GM12878 (cell line): ENCODE measurements at regions not wholly inside any gene's neighbourhood (a gene's known extent, or its start where the extent isn't known, plus 50 kb on each side); places are given as distances from the start of the nearest gene placed in this dataset.

ENCODE experiments used
- ATAC-seq: fragments of 200-7000 bp; cut with Tn5 transposase; 3 replicates; pipeline ENCODE4 v1.9.1; 2020; ENCODE audit warnings: mild to moderate bottlenecking, moderate library complexity
- BruUV-seq: library from RNA; stranded (reverse); fragments of 400-500 nt; replicated peaks from 2 replicates; lab custom pipeline; 2021; lab: Mats Ljungman, UMichigan
- CTCF ChIA-PET: fragments of 300-600 bp; sonication (Branson Sonifier 250); formaldehyde crosslinking; extraction: SDS; loops from one replicate; lab custom pipeline; 2021; ENCODE audit warnings: inconsistent platforms; lab: Yijun Ruan, JAX
- POLR2A ChIA-PET: fragments of 350-600 bp; formaldehyde crosslinking; extraction: SDS; loops from one replicate; lab custom pipeline; 2021; ENCODE audit warnings: inconsistent platforms; lab: Charles Lee
- RAD21 ChIA-PET: fragments of 300-600 bp; sonication (Branson Sonifier 250); formaldehyde crosslinking; loops from one replicate; lab custom pipeline; 2023; ENCODE audit warnings: antibody characterized with exemption; ENCODE audit not compliant: unreplicated experiment; lab: Charles Lee
- SMC1A ChIA-PET: fragments of 300-600 bp; sonication (Branson Sonifier 250); formaldehyde crosslinking; loops from one replicate; lab custom pipeline; 2023; ENCODE audit not compliant: unreplicated experiment, uncharacterized antibody; lab: Charles Lee
- DNase-seq: peaks from one replicate; pipeline ENCODE4 v3.0.0-alpha.2; 2011; ENCODE audit warnings: low read depth, low spot score
- FAIRE-seq: peaks from 3 replicates; lab custom pipeline; 2011; peaks lifted over from hg19 to GRCh38; lab: Jason Lieb, UNC
- H2AFZ ChIP-seq: 2 replicates; pipeline ENCODE4 v1.6.0; 2011; ENCODE audit warnings: low read depth, low read length, control low read depth; ENCODE audit not compliant: control insufficient read depth
- H3K27ac ChIP-seq: 2 replicates; pipeline ENCODE4 v1.5.1; 2011; ENCODE audit warnings: control low read depth; ENCODE audit not compliant: control insufficient read depth, insufficient read depth
- H3K27me3 ChIP-seq, 2 experiments: replicated peaks in 1 of 2; 2 replicates each; pipeline versions ENCODE4 v1.6.0 to v1.6.1; 2011; ENCODE audit warnings: low read length in 1 of 2; ENCODE audit not compliant: control insufficient read depth in 2 of 2, insufficient read depth in 2 of 2
- H3K36me3 ChIP-seq, 2 experiments: 2 replicates each; pipeline ENCODE4 v1.5.1; 2011; ENCODE audit warnings: low read length in 1 of 2; ENCODE audit not compliant: control insufficient read depth in 2 of 2, insufficient read depth in 2 of 2
- H3K4me1 ChIP-seq: 2 replicates; pipeline ENCODE4 v1.6.1; 2011; ENCODE audit warnings: mild to moderate bottlenecking, low read length, moderate library complexity, mixed read lengths; ENCODE audit not compliant: control insufficient read depth, insufficient read depth
- H3K4me2 ChIP-seq: 2 replicates; pipeline ENCODE4 v1.6.0; 2011; ENCODE audit warnings: control low read depth; ENCODE audit not compliant: control insufficient read depth, insufficient read depth
- H3K4me3 ChIP-seq: fragments of 200-600 bp; sonication (generic); 2 replicates; pipeline ENCODE4 v1.5.1; 2016
- H3K79me2 ChIP-seq: 2 replicates; pipeline ENCODE4 v1.6.0; 2011; ENCODE audit warnings: low read length; ENCODE audit not compliant: control insufficient read depth, insufficient read depth
- H3K9ac ChIP-seq: 2 replicates; pipeline ENCODE4 v1.8.0; 2011; ENCODE audit warnings: low read length, control low read depth, mixed read lengths; ENCODE audit not compliant: control insufficient read depth, insufficient read depth
- H3K9me3 ChIP-seq: replicated peaks from 3 replicates; pipeline ENCODE4 v1.5.1; 2011; ENCODE audit warnings: mild to moderate bottlenecking, low read length; ENCODE audit not compliant: control insufficient read depth, insufficient read depth
- H4K20me1 ChIP-seq: 2 replicates; pipeline ENCODE4 v1.6.0; 2011; ENCODE audit not compliant: control insufficient read depth, insufficient read depth
- CREB1 ChIP-seq: IDR thresholded peaks from 2 replicates; pipeline ENCODE4 v1.6.1; 2012; ENCODE audit warnings: low read depth, mild to moderate bottlenecking, inconsistent platforms
- FOXK2 ChIP-seq: fragments of 450-650 bp; IDR thresholded peaks from 2 replicates; pipeline ENCODE4 v1.6.1; 2017; ENCODE audit warnings: mild to moderate bottlenecking, moderate library complexity
- GABPA ChIP-seq: IDR thresholded peaks from 2 replicates; pipeline ENCODE4 v1.6.1; 2014; ENCODE audit warnings: antibody characterized with exemption, low read depth, mild to moderate bottlenecking, inconsistent platforms
- IKZF2 ChIP-seq, 2 experiments: fragments of 450-650 bp; IDR thresholded peaks; 2 replicates each; pipeline ENCODE4 v1.6.1; 2017; ENCODE audit warnings: mild to moderate bottlenecking in 2 of 2, moderate library complexity in 2 of 2
- KDM1A ChIP-seq: fragments of 200-600 bp; sonication (generic); IDR thresholded peaks from 2 replicates; pipeline ENCODE4 v1.6.1; 2016; ENCODE audit warnings: borderline replicate concordance
- MYC ChIP-seq: IDR thresholded peaks from 2 replicates; pipeline ENCODE4 v1.6.1; 2011; ENCODE audit warnings: mild to moderate bottlenecking, low read length, moderate library complexity, inconsistent platforms; ENCODE audit not compliant: insufficient read depth, insufficient replicate concordance, insufficient read length, severe bottlenecking
- NFIC ChIP-seq: IDR thresholded peaks from 2 replicates; pipeline ENCODE4 v1.6.1; 2012; ENCODE audit warnings: low read depth, mild to moderate bottlenecking, inconsistent platforms, low read length, moderate library complexity
- NR2C2 ChIP-seq: IDR thresholded peaks from 2 replicates; pipeline ENCODE4 v1.6.1; 2011; ENCODE audit warnings: borderline replicate concordance, low read depth; ENCODE audit not compliant: control insufficient read depth, insufficient read length
- PML ChIP-seq: IDR thresholded peaks from 2 replicates; pipeline ENCODE4 v1.6.1; 2012; ENCODE audit warnings: low read length, inconsistent platforms
- SIX5 ChIP-seq: IDR thresholded peaks from 2 replicates; pipeline ENCODE4 v1.6.1; 2011; ENCODE audit warnings: mild to moderate bottlenecking, low read depth, low read length, moderate library complexity; ENCODE audit not compliant: severe bottlenecking
- SMAD5 ChIP-seq: IDR thresholded peaks from 2 replicates; pipeline ENCODE4 v1.6.1; 2016; ENCODE audit warnings: antibody characterized with exemption, low read depth
- SP1 ChIP-seq: IDR thresholded peaks from one replicate; pipeline ENCODE4 v1.6.1; 2011; ENCODE audit warnings: low read depth, low read length
- SREBF1 ChIP-seq: IDR thresholded peaks from 2 replicates; pipeline ENCODE4 v1.6.1; 2012; ENCODE audit warnings: mild to moderate bottlenecking, low read length
- STAT1 ChIP-seq: fragments of 450-650 bp; conservative IDR thresholded peaks from 2 replicates; pipeline ENCODE4 v1.6.1; 2014; ENCODE audit warnings: antibody characterized with exemption, mild to moderate bottlenecking
- TAF1 ChIP-seq: IDR thresholded peaks from 2 replicates; pipeline ENCODE4 v1.6.1; 2011; ENCODE audit warnings: mild to moderate bottlenecking, low read depth, low read length, borderline replicate concordance
- YBX1 ChIP-seq: fragments of 450-650 bp; IDR thresholded peaks from 2 replicates; pipeline ENCODE4 v1.6.1; 2016; ENCODE audit warnings: antibody characterized with exemption
- ZNF24 ChIP-seq: fragments of 450-650 bp; IDR thresholded peaks from 2 replicates; pipeline ENCODE4 v1.6.1; 2017; ENCODE audit warnings: antibody characterized with exemption, mild to moderate bottlenecking
- ZNF622 ChIP-seq: fragments of 450-650 bp; IDR thresholded peaks from 2 replicates; pipeline ENCODE4 v1.6.1; 2017; ENCODE audit warnings: mild to moderate bottlenecking, inconsistent platforms
- ZSCAN29 ChIP-seq: fragments of 450-650 bp; IDR thresholded peaks from 2 replicates; pipeline ENCODE4 v1.6.1; 2017; ENCODE audit warnings: mild to moderate bottlenecking, moderate library complexity
- WGBS: methylation state at CpG from one replicate; pipeline ENCODE4 v1.1.6; 2016; ENCODE audit warnings: low lambda C conversion rate; ENCODE audit not compliant: insufficient replicate concordance, insufficient coverage; ENCODE audit errors: missing lambda C conversion rate; 5-methylcytosine and 5-hydroxymethylcytosine counted together
- in situ Hi-C: fragments of 300-500 bp; cut with MboI; formaldehyde crosslinking; loops from 9 replicates; pipeline ENCODE4 v1.14.3; 2018; ENCODE audit warnings: mixed read lengths
- intact Hi-C: fragments of 100-400 bp; cut with micrococcal nuclease; formaldehyde crosslinking; loops from one replicate; pipeline ENCODE4 v1.14.2; 2022; ENCODE audit not compliant: unreplicated experiment

DNA sequence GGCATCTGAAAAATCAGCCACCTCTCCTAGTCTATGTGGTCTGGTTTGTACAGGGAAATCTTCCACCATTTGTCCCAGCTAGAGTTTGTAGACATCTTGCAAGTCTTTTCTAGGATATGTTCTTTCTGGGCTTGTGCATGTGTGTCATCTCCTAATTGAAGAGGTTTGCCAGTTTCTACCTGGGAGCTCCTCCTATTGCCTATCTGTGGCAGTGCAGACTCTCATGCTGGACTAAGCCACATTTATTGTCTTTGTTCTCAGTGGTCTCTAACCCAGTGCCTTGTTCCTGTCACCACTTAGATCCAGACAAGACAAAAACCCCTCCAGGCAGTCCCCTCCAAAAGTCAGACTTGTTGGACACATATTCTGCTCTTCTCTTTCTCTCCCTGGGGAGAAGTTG is 72.0 kb upstream of the MRPS9 start (continued):
- TF ChIP-seq PML (no peak), SIX5 (no peak), YBX1 (no peak), KDM1A (no peak)

- Histone ChIP-seq H2AFZ (no peak overlapping the region), H3K4me2 (no peak overlapping the region), H3K9me3 (no peaks in the 10 kb centered on the region), H3K27ac (no peak overlapping the region), H3K4me1 (no peaks in the 10 kb centered on the region), H3K9ac (no peak overlapping the region), H3K79me2 (no peaks in the 10 kb centered on the region), H3K36me3 (no peaks in the 10 kb centered on the region), H3K4me3 (no peak overlapping the region), H3K27me3 (no peaks in the 10 kb centered on the region), H4K20me1 (no peaks in the 10 kb centered on the region)
- intact Hi-C loops: no loop called here
- 12% methylated on average over 3 of the region's 3 CpGs for WGBS
- SMC1A ChIA-PET: no interaction called here
- in situ Hi-C loops: no loop called here
- POLR2A ChIA-PET: no interaction called here
- FAIRE-seq: no peak
- TF ChIP-seq ZNF24 (no peak), GABPA (no peak), SP1 (no peak), STAT1 (no peak), NR2C2 (no peak), NFIC (no peak), SREBF1 (no peak), MYC (no peak), IKZF2 (IDR thresholded peaks at IDR 0.05) (no peak), FOXK2 (no peak), CREB1 (no peak), TAF1 (no peak), ZNF622 (no peak), SMAD5 (no peak), ZSCAN29 (no peak)
- RAD21 ChIA-PET: no interaction called here
- CTCF ChIA-PET: no interaction called here
- ATAC-seq: no peak
- DNase-seq: no peak
- no TSS peak for BruUV-seq
Observed at GRCh38 chr2:104969564-104969963, 68.3 kb upstream of the MRPS9 start.
